Parathyroid adenoma (tissue), 2 donors: ENCODE measurements at regions not wholly inside any gene's neighbourhood (a gene's known extent, or its start where the extent isn't known, plus 50 kb on each side); places are given as distances from the start of the nearest gene placed in this dataset.

Experiments
- H2AFZ ChIP-seq: fragments of 300-600 bp; sonication (generic); one replicate; pipeline ENCODE4 v1.7.0; 2017; ENCODE audit warnings: antibody characterized with exemption, mild to moderate bottlenecking
- H3K27ac ChIP-seq: fragments of 300-600 bp; sonication (generic); one replicate; pipeline ENCODE4 v1.7.0; 2017
- H3K27me3 ChIP-seq: fragments of 300-600 bp; sonication (generic); one replicate; pipeline ENCODE4 v1.7.0; 2017; ENCODE audit warnings: low read length; ENCODE audit not compliant: control insufficient read depth, insufficient read depth
- H3K36me3 ChIP-seq: fragments of 300-600 bp; sonication (generic); one replicate; pipeline ENCODE4 v1.7.0; 2017; ENCODE audit warnings: low read length; ENCODE audit not compliant: control insufficient read depth, insufficient read depth
- H3K4me1 ChIP-seq: fragments of 300-600 bp; sonication (generic); one replicate; pipeline ENCODE4 v1.7.0; 2017; ENCODE audit warnings: control low read depth
- H3K4me2 ChIP-seq: fragments of 300-600 bp; sonication (generic); one replicate; pipeline ENCODE4 v1.7.0; 2017; ENCODE audit warnings: low read length
- H3K4me3 ChIP-seq: fragments of 300-600 bp; sonication (generic); one replicate; pipeline ENCODE4 v1.7.0; 2017; ENCODE audit warnings: low read depth, low read length
- H3K79me2 ChIP-seq: fragments of 300-600 bp; sonication (generic); one replicate; pipeline ENCODE4 v1.7.0; 2017; ENCODE audit warnings: control low read depth
- H3K9ac ChIP-seq: fragments of 300-600 bp; sonication (generic); one replicate; pipeline ENCODE4 v1.7.0; 2017; ENCODE audit warnings: mild to moderate bottlenecking
- H3K9me3 ChIP-seq: fragments of 300-600 bp; sonication (generic); one replicate; pipeline ENCODE4 v1.7.0; 2017; ENCODE audit warnings: low read length; ENCODE audit not compliant: control insufficient read depth
- CTCF ChIP-seq: fragments of 300-600 bp; sonication (generic); IDR thresholded peaks from one replicate; pipeline ENCODE4 v1.7.0; 2017; ENCODE audit warnings: antibody characterized with exemption, mild to moderate bottlenecking
- donor health status: primary hyperparathyroidism.

DNA sequence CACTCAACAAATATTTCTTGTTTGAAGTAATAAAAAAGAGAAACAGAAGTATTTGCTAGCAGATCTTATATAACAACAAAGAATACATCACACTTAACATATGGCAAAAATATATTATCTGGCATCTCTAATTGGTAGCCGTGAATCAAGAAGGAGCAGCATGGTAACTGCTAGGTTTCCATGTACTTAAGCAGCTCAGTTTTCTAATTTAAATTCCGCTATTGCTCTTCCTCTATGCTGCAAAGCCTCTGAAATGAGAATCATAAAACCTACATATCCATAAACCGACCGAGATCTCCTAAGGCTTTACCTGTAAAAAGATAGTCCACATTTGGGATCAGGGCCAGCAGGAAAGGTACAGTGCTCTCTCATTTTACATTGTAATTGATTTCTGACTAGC, 76.6 kb upstream of the PTPRZ1 start:
- H2AFZ ChIP-seq, result no peak overlapping the region
- no peaks in the 10 kb centered on the region for H3K36me3 ChIP-seq
- H3K4me1 ChIP-seq, result no peaks in the 10 kb centered on the region
- no peaks in the 10 kb centered on the region for H3K9me3 ChIP-seq
- no peak overlapping the region for H3K4me3 ChIP-seq
- no peak overlapping the region for H3K27ac ChIP-seq
- no peaks in the 10 kb centered on the region for H3K79me2 ChIP-seq
- H3K27me3 ChIP-seq, result no peaks in the 10 kb centered on the region
- H3K4me2 ChIP-seq, result no peak overlapping the region
- no peak for TF ChIP-seq CTCF
- H3K9ac ChIP-seq, result no peak overlapping the region

DNA sequence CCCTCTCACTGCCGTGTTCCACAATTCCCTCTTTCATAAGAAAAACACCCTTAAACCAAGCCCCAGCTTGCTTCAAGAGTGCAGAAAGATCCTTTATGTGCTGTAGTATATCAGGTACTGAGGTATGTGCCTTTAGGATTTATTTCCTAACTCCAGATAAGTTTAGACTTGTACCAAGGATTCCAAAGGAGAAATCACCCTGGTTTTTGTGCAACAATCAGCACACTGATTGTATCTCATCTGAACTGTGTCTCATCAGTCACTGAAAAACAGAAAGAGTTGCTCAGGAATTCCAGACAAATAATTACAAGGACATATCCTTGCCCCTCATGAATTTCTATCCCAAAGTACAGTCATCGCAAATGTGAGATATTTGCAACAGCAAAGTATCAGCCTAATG, 77.2 kb upstream of the PTPRZ1 start:
- Histone ChIP-seq H2AFZ (no peak overlapping the region), H3K27me3 (no peaks in the 10 kb centered on the region), H3K9ac (no peak overlapping the region), H3K79me2 (no peaks in the 10 kb centered on the region), H3K4me1 (no peaks in the 10 kb centered on the region), H3K4me3 (no peak overlapping the region), H3K9me3 (no peaks in the 10 kb centered on the region), H3K27ac (no peak overlapping the region), H3K4me2 (no peak overlapping the region), H3K36me3 (no peaks in the 10 kb centered on the region)
- no peak for TF ChIP-seq CTCF

- Histone ChIP-seq H3K36me3 (no peaks in the 10 kb centered on the region), H3K27me3 (no peaks in the 10 kb centered on the region), H3K9ac (no peak overlapping the region), H3K27ac (no peak overlapping the region), H3K4me3 (no peak overlapping the region), H2AFZ (no peak overlapping the region), H3K4me1 (no peaks in the 10 kb centered on the region), H3K4me2 (no peak overlapping the region), H3K79me2 (no peaks in the 10 kb centered on the region), H3K9me3 (no peaks in the 10 kb centered on the region)
- TF ChIP-seq CTCF, result no peak
These were observed 79.2 kb upstream of the PTPRZ1 start for GRCh38 chr7:121793716-121794115.

DNA sequence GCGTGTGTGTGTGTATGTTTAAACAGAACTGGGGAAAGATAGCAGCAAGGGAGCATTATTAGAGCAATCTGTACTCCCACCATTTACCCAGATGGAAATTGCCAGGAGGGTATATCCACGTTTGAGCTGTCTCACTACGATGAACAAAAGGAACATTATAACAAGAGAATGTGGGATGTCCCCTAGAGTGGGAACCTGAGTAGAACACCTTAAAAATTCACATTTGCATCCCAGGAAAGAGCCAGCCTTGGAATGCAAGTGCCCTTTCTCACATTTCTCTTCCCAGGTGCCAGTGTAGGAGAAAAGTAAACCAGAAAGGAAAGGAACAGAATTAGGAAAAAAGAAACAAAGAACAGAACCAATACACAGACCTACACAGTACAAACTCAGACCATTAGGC, 95.3 kb upstream of the PTPRZ1 start:
- Histone ChIP-seq H3K36me3 (no peaks in the 10 kb centered on the region), H3K9me3 (no peaks in the 10 kb centered on the region), H3K4me3 (no peak overlapping the region), H3K27me3 (no peaks in the 10 kb centered on the region), H3K79me2 (no peaks in the 10 kb centered on the region), H3K27ac (no peak overlapping the region), H3K4me1 (no peaks in the 10 kb centered on the region), H3K9ac (no peak overlapping the region), H2AFZ (no peak overlapping the region), H3K4me2 (no peak overlapping the region)
- no peak for TF ChIP-seq CTCF

DNA sequence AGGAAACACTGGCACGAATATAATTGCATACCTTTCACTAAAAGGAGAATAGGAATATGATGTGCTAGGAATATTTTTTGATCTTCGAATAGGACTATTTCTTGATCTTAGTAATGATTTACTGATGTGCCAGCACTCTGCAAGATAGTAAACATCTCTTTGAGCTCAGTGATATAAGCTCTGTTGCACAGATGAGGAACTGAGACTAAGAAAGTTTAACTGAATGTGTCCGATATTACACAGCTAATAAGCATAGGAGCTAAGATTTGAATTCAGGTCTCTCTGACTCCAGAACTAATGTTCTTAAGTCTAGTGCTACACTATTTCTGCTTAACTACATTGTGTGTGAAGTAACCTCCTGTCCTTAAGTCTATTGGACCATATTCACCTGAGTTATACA, 98.4 kb upstream of the PTPRZ1 start:
- Histone ChIP-seq H3K4me3 (no peak overlapping the region), H3K9me3 (no peaks in the 10 kb centered on the region)
- no peak for TF ChIP-seq CTCF

More for the DNA sequence above, 98.4 kb upstream of the PTPRZ1 start:
- H3K27ac ChIP-seq, result no peak overlapping the region
- no peaks in the 10 kb centered on the region for H3K36me3 ChIP-seq
- no peaks in the 10 kb centered on the region for H3K79me2 ChIP-seq
- no peak overlapping the region for H2AFZ ChIP-seq
- H3K4me2 ChIP-seq, result no peak overlapping the region
- H3K9ac ChIP-seq, result no peak overlapping the region
- no peaks in the 10 kb centered on the region for H3K4me1 ChIP-seq
- H3K27me3 ChIP-seq, result no peaks in the 10 kb centered on the region
